Astrocyte (in vitro differentiated cells and primary cell): ENCODE measurements at regions not wholly inside any gene's neighbourhood (a gene's known extent, or its start where the extent isn't known, plus 50 kb on each side); places are given as distances from the start of the nearest gene placed in this dataset.

ENCODE experiments used
- CTCF ChIP-seq: IDR thresholded peaks from 2 replicates; pipeline ENCODE4 v1.5.1; 2011; ENCODE audit warnings: low read depth, mild to moderate bottlenecking, inconsistent platforms, low read length, moderate library complexity; ENCODE audit not compliant: insufficient read depth
- EZH2 ChIP-seq: IDR thresholded peaks from 2 replicates; pipeline ENCODE4 v1.6.1; 2012; ENCODE audit warnings: mild to moderate bottlenecking, low read length, inconsistent platforms; ENCODE audit not compliant: insufficient read depth

GRCh38 chr4:3708103-3708510, 58.1 kb upstream of the ADRA2C start:
- TF ChIP-seq EZH2 = no peak
- TF ChIP-seq CTCF = no peak
